NCI-H2029 treated with DMSO at 0.1 percent for 48 hours (cell line): ENCODE measurements at regions not wholly inside any gene's neighbourhood (a gene's known extent, or its start where the extent isn't known, plus 50 kb on each side); places are given as distances from the start of the nearest gene placed in this dataset.
A peak's percentile ranks its signal among the peaks of the same experiment; 100 is the strongest.

Experiments
- DNase-seq: peaks from one replicate; lab custom pipeline; 2025; lab: John Stamatoyannopoulos, UW

DNA sequence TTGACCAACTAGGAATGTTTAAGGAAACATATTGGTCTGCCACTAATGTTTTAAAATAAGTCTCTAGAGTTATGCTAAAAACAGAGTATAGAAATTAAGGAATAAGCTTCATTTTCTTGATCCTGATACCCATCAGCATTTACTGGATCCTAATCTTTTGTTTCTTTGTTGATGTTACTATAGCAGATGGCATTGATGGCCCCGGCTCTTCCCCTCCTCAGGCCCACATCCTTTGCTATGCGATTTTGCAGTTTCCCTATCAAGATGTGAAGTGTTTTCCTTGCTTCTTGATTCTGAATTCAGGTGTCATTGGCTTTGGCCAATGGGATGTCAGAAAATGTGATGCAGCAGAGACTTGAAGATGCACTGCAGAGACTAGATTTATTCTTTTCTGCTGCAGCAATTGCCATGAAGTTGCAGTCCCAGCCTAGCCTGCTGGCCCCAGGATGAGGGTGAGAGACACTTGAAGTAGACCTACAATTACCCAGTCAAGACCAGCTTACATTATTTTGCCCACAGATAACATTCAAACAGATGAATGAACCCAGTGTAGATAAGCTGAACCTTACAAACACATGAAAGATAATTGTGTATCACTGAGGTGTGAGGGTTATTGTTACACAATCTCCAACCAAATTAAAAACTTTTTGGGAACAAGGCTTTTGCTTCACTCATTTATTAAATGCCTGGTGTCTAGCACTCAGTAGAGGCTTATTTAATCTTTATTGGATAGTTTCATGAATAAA, 115.2 kb upstream of the ITGA4 start:
- DNase-seq, result no peak

DNA sequence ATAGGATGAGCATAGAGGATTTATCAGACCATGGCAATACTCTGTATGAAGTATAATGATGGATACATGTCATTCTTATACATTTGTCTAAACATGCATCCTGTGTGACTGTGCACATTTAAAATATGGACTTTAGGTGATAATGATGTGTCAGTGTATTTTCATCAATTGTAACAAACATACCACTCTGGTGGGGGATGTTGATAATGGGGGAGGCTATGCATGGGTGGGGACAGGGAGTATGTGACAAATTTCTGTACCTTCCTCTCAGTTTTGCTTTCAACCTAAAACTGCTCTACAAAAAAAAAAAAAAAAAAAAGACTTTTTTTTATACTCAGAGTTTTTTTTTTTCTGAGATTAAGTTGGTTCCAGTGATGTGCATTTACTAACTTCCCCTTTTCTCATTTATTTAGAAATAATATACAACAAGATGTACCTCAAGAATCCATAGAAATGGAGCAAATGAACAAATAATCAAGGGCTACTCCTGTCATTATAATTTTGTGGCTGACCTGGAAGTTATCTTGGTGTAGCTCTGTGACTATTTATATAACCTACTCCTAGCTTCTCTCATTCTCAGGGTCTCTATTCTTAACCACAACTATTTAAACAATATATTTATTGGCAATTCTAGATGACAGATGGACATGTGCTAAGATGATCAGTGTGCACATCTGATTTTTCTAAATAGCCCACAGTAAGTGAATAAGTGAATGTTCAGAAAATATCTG, 108.9 kb upstream of the ITGA4 start:
- DNase-seq, result no peak

DNA sequence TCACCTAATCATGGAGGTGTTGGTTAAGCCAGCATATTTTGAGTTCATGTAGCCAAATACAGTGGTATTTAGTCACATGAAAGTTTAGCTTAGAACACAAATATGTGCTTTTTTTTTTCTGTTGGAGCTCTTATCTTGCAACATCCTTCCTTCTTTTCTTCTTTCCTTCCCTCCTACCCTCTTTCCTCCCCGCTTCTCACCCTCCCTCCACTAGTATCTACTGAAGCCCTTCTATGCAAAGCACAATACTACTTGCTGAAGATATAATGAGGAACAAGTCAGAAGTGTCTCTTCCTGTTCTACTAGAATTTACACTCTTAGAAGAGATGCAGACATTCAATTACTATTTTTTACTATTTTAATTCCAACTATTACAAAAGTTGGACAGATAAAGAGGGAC, 105.0 kb upstream of the ITGA4 start:
- DNase-seq, result no peak

DNA sequence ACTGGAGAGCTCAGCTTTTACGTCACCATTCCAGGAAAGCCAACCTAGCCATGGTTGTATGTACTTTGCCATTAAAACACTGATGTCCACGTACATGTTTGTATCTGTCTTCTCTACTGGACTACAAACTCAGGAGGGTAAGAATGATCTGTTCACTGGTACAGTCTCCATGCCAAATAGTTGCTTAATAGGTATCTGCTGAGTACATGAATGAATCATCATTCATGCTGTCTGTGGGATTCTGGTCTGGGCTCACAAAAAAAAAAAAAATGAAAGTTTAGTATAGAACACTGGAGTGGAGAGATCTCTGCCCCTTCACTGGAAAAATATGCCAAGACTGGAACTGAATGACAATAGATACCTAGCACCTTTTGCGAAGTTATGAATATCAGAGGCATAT, 102.6 kb upstream of the ITGA4 start:
- no peak for DNase-seq

DNA sequence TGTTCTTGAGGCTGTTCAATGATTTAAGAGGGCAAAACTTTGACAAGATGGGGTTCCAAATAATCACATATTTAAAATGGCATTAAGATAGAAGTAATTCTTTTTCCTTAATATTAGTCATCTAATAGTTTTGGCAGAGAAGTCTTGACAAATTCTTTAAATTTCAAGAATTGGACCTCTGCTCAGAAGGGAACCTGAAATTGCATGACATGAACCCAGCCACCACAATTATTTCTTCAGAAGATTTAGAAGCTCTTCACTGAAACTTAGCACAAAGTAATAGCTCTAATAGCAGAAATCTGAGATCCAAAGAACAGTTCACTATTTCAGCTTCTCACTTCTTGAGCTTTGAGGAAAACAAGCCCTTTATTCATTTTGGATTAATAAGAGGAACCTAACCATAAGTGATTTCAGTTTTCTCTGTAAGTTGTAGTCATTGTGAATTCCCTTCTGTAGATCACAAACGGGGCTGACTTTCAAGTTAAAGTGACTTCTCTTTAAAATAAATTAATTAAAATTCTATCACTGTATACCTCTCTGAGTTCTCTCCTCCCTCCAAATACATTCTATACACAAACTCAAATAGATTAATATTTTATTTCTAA, 100.6 kb upstream of the ITGA4 start:
- DNase-seq, result no peak

DNA sequence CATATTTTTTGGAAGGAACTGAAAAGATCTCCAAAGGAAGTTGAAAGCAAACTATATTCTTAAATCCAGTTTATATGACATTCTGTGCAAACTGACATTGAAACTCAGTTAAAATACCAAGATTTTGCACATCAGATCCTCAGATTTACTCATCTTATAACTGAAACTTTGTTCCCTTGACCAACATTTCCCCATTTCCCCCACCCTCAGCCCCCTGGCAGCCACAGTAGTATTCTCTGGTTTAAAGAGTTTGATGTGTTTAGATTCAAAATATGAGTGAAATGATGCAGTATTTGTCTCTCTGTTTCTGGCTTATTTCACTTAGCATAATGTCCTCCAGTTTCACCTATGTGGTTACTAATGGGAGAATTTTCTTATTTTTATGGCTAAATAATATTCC, 99.2 kb upstream of the ITGA4 start:
- DNase-seq, result no peak

DNA sequence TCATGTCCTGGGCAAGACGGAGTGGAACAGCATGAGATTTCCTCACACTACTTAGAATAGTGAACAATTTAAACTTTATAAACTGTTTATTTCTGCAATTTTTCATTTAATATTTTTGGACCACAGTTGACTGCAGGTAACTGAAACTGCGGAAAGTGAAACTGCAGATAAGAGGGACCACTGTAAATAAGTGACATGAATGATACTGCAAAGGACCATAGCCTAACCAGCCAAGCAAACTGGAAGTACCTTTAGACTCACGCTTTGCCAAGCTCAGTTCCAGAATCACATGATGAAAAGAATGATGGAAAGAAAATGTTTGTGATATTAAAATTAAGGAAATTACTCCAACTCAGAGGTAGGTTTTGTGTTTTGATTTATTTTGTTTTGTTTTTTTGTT, 94.6 kb upstream of the ITGA4 start:
- DNase-seq, result no peak

DNA sequence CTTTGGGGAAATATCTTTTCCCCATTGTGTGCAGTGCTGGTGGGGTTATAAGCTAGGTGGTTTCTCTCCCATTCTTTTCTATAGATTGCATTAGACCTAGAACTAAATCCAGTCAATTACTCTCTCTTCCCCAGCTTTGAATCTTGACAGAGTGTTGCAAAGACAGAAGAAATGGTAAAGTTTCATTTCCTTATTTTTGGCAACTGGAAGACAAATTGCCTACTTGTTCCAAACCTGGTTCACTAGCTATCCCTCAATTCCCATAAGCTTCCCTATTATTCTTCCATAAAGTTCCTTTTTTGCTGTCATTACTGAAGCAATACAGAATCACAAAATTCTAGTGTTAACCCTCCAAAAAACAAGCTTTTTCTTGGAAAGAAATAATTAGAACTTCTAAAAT, 94.0 kb upstream of the ITGA4 start:
- DNase-seq, result no peak

DNA sequence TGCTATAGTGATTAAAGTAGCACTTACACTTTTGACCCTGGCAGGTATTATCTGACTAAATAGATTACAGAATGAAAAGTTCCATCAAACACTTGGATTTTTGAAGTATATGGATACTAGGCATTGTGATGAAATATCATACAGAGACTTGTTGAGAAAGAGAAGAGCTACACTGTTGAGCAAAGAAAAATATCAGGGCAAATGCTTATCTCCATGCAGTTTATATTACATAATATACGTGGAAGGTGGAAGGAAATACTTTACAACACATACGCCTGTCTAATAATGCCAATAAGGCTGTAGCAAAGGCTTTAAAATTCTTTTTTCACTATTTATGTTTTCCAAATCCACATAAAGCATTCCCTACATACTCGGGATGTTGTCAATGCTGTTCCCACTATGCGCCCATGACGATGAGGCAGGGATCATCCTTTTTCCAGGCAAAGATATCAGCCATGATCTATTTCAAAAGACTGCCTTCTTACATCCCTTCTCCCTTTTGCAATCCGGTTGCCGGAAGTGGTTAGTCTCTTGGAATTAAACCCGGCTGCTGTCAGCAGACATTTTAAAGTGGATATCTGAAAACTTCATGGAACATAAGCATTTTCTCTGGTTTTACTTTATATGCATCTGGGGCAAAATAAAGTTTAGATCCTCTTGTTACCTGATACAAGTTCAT, 92.6 kb upstream of the ITGA4 start:
- DNase-seq, result no peak

DNA sequence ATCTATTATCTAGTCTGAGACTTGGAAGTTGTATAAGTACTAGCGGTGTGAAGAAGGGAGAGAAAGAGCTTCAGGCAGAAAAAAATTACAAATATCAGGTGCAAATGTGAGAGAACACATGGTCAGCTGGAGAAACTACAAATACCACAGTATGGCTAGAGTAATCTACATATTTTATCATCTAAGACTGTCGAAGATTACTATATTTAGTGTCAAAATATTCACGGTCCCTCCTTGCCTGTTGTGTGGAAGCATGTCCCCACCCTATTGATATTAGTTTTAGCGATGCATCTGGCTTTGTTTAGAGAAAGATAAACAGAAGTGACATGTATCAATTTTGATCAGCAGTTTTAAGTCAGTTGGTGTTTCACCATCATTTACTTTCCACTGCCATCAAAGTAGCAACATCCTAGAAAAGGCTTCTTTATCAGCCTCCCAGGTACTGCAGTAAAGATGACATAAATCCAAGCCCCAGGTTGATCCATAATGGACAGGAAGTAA, 90.5 kb upstream of the ITGA4 start:
- DNase-seq, result no peak

DNA sequence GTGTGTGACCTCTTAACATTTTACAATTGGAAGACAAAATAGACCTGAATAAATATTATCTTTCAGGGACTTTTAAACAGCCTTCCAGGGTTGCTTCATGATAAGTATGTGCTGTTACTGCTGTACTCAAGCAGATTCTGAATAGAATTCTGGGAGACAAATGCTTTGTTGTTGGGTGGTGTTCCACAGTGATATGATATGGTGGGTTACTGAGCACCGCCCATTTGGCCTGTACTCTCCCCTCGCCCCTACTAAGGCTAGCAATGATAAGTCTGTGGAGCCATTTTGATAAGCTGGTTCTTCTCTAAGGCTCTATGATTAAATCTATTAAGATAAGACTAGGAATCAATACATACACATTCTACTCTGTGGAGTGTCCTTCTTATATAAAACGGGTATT, 89.8 kb upstream of the ITGA4 start:
- DNase-seq, result no peak

DNA sequence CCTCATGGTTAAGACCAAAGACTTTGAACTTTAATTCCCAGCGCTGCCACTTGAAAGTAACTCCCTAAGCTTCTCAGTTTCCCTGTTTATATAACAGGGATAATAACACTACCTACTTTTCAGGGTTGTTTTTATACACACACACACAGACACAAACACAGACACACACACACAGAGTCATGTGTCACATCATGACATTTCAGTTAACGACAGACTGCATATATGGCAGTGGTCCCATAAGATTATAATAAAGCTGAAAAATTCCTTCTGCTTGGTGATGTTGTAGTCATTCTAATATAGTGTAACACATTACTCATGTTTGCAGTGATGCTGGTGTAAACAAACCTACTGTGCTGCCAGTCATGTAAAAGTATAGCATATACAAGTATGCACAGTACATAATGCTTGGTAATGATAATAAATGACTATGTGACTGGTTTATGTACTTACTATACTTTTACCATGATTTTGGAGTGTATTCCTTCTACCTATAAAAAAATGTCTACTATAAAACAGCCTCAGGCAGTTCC, 89.2 kb upstream of the ITGA4 start:
- no peak for DNase-seq

DNA sequence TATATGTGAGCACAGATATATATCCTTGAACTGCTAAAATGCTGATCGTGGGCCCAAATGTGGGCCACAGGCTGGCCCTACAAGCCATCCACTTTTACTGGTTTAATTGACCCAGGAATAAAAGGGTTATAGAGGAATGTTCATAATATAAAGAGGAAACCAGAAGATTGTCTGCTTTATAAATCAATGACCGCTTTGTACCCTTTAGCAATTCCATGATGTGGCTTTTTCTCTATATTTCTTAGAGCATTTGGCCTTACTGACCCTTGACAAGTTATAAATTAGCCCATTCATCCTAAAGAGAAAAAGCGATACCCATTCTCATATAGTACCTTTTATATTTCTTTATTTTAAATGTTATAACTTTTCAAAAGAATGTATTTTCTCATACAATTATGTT, 87.1 kb upstream of the ITGA4 start:
- DNase-seq, result no peak

DNA sequence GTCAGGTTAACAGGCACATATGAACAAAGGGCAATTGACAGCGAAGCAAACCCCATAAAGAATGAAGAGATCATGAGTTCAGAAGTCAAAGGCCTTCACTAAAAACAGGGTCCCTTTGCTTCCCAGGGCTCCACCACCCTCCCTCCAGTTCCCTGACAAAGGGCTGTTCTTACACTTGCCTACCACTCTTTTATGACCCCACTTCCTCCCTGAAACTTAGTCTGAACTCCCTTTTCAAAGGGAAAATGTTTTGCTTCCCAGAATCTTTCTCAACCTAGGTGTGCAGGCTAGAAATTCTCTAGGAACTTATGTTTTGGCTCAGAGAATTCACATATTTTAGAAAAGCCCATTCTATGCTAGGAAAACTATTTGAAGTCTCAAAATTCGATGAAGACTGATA, 86.0 kb upstream of the ITGA4 start:
- DNase-seq, result no peak

DNA sequence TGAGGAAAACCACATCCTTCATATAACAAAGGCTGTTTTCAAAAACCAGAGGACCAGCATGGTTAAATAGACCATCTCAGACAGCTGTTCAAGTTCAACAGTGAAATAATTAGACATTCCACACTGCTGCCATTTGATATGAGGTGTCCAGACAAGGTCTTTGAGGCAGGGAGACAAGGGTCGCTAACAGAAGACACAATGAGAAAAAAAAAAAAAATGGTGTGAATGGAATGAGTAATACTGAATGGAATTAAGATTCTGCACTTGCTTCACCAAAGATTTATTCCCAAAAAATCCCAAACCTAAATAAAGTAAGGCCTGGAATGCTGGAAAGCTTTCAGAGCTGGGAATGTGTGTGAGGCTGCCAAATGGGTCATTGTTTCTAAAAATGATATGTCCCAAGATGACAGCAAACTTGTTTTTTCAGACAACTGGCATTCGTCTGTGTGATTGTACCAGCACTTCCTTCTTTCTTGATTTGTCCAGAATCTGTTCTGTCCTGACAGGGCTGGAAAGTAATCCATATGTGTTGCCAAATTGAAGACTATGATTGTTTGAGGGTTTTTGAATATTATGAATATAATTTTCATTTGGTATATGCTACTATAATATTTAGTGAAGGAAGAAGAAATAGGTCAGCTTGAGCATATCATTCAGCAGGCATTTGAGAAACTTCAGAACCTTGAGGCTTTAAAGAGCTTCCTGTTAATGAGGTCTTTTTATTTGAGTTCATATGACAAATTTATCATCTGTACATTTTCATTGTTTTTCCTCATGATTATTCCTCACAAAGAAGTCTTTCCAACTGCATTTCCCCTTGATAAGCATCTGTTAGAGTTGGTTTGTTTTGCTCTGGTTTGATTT, 85.2 kb upstream of the ITGA4 start:
- DNase-seq, result peak; percentile 14

DNA sequence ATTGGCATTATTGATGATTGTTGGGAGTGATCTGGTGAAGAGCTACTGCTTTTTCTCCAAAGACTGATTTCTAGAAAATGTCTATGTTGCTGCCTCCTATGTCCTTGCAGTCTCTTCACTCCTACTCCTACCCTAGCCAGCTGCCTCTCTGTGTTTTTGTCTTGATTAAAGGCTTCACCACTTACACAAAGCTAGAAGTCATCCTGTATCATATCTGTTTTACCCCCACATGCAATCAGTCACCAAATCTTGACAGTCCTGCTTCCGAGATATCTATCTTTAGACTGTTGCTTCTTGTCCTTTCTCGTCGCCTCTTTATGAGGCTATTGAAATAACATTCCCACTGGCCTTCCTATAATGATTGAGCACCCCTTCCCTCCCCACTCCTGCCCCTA, 84.5 kb upstream of the ITGA4 start:
- DNase-seq, result no peak

DNA sequence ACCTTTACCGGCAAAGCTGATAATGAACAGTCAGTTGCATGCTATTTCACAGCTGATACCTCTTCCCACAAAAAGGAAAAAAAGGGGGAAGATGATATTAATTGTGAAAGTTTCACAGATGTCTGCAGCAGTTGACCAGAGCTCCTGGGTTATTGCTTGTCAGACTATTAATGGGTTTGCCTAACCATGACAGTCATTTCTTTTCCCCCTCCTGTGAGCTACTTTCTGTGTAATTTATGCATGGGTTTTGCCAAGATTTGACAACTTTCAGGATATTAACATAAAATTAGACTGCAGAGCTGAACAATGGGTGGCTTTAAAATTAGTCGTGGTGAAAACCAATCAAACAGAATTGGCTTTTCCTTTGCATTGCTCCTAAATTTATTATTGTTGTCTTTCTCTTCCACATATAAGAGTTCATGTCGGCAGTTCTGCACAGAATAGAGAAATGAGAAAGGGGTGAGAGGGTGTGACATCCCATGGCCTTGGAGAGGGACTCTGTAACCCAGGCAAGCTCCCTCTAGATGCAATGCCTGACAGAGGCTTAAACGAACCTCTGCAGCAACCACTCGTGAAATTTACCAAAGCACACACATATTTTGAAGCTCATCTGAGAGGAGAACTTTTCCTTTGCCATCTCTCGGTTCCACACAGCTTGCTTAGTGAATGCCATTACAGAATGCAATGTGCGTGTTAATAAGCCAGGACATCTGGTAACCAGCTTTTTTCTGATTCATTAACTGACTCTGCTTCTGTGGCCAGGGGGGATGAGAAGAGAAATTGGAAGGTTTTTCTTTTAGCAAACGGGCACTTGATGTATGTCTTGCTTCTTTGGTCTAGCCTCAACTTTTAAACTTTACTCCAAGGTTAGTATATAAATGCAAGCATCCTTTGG, 82.2 kb upstream of the ITGA4 start:
- DNase-seq, result no peak

DNA sequence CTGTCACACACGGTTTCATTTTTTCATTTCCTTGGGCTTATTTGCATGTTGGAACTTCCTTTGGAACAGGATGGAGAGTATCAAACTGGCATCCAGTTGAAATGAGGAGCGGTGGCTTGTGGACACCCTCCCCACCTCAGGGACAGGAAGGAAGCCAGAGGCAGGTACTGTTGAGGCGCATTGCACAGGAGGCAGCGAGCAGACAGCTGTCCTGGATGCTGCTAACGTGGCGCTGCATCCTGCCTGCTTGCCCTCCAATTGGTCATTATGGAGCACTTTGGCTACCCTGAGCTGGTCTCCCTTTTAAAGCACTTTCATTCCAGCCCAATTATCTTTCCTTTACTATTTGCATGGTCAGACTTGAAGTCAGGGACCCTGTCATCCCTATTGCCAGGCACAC, 80.7 kb upstream of the ITGA4 start:
- DNase-seq, result no peak

DNA sequence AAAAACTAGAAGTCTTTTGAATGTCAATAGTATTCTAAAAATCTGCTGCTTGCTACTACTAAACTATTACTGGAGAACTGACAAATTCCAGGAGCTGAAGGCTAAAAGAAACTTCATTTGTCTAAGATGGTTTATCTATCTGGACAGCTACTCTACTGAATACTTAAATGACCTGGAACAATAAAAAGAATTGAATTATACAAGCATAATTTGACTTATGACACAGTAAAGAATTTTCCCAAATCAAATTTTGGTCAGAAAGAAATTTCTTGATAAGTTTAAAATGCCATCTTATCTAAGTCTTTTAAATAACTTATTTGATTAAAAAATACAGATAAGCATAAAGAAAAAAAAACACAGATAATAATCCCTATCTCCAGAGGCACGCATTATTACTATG, 80.2 kb upstream of the ITGA4 start:
- no peak for DNase-seq

DNA sequence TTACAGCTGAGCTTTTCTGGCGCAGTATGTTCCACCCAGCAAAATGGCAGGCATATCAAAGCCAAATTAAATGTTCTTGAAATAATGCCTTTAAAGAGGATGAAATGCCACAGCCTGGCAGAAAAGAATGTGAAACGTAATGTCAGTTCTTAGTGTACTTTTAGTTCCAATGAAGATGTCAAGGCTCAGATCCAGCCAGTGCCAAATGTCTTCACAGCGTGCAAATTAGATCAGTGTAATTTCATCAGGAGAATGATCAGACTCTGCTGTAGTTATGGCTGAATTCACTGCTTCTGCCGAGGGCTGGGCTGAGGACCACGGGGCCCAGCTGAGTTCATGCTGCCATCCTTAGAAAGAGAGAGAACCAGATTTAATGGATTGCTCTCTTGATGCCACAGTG, 78.7 kb upstream of the ITGA4 start:
- no peak for DNase-seq
